ENCODE measurements at regions not wholly inside any gene's neighbourhood (a gene's known extent, or its start where the extent isn't known, plus 50 kb on each side); places are given as distances from the start of the nearest gene placed in this dataset.

DNA sequence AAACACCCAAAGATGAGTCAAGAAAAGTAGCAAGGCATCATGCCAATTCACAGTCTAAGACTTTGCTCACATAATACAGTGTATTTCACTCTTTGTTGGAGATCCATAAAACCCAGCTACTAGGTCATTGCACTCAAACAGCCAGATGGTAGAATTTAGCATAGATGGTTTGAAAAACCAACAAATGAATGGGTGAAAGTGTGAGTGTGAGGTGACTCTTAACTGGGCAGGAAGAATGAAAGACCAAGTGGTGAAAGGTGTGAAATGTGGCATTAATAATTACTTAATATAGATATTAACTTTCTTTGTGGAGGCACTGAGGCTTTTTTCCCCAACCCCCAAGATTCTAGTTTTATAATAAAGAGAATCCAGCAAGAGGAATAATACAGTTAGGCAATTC, 159.5 kb downstream of the SQOR start:
- TF ChIP-seq CTCF (IDR thresholded peaks at IDR 0.05) (no peak), POLR2A (IDR thresholded peaks at IDR 0.05) (no peak)

Measured in esophagus squamous epithelium (tissue), 4 donors.